ENCODE measurements at regions not wholly inside any gene's neighbourhood (a gene's known extent, or its start where the extent isn't known, plus 50 kb on each side); places are given as distances from the start of the nearest gene placed in this dataset.

GRCh38 chr22:49426098-49426497 lies 401.6 kb downstream of the BRD1 start:
- no peak for DNase-seq

GRCh38 chr22:49425356-49425755 lies 402.3 kb downstream of the BRD1 start:
- no peak for DNase-seq

GRCh38 chr22:49424893-49425270 lies 402.8 kb downstream of the BRD1 start:
- no peak for DNase-seq

- DNase-seq, result no peak
These were observed 404.5 kb downstream of the BRD1 start for GRCh38 chr22:49423125-49423650.

- no peak for DNase-seq
These were observed 405.0 kb downstream of the BRD1 start for GRCh38 chr22:49422701-49423100.

- DNase-seq, result no peak
These were observed 407.0 kb downstream of the BRD1 start for GRCh38 chr22:49420651-49421050.

- no peak for DNase-seq
These were observed 408.0 kb downstream of the BRD1 start for GRCh38 chr22:49419661-49420060.

GRCh38 chr22:49418943-49419342 lies 408.7 kb downstream of the BRD1 start:
- no peak for DNase-seq

- no peak for DNase-seq
These were observed 409.3 kb downstream of the BRD1 start for GRCh38 chr22:49418341-49418894.

GRCh38 chr22:49417833-49418232 lies 409.8 kb downstream of the BRD1 start:
- DNase-seq, result no peak

- no peak for DNase-seq
These were observed 410.3 kb downstream of the BRD1 start for GRCh38 chr22:49417326-49417725.

- DNase-seq, result no peak
These were observed 412.3 kb downstream of the BRD1 start for GRCh38 chr22:49415151-49415951.

- no peak for DNase-seq
These were observed 414.1 kb downstream of the BRD1 start for GRCh38 chr22:49413551-49413950.

- no peak for DNase-seq
These were observed 414.5 kb downstream of the BRD1 start for GRCh38 chr22:49413146-49413545.

GRCh38 chr22:49412236-49412635 lies 415.4 kb downstream of the BRD1 start:
- DNase-seq, result no peak

GRCh38 chr22:49411236-49411635 lies 416.4 kb downstream of the BRD1 start:
- DNase-seq, result no peak

GRCh38 chr22:49408102-49408836 lies 419.4 kb downstream of the BRD1 start:
- DNase-seq, result no peak

GRCh38 chr22:49406879-49407587 lies 420.6 kb downstream of the BRD1 start:
- DNase-seq, result no peak

GRCh38 chr22:49406047-49406650 lies 421.5 kb downstream of the BRD1 start:
- DNase-seq, result no peak

- no peak for DNase-seq
These were observed 422.1 kb downstream of the BRD1 start for GRCh38 chr22:49405590-49405989.

GRCh38 chr22:49404576-49405241 lies 423.0 kb downstream of the BRD1 start:
- no peak for DNase-seq

GRCh38 chr22:49404020-49404419 lies 423.7 kb downstream of the BRD1 start:
- no peak for DNase-seq
